Osteoblast (primary cell): ENCODE measurements at regions not wholly inside any gene's neighbourhood (a gene's known extent, or its start where the extent isn't known, plus 50 kb on each side); places are given as distances from the start of the nearest gene placed in this dataset.
A peak's percentile ranks its signal among the peaks of the same experiment; 100 is the strongest.

Experiments
- DNase-seq: peaks from one replicate; pipeline ENCODE4 v3.0.0; 2011; ENCODE audit warnings: low spot score, mixed read lengths; ENCODE audit not compliant: insufficient read length; ENCODE audit errors: missing footprints
- H2AFZ ChIP-seq: 2 replicates; pipeline ENCODE4 v1.6.0; 2011; ENCODE audit warnings: mild to moderate bottlenecking, low read length
- H3K27ac ChIP-seq: 2 replicates; pipeline ENCODE4 v1.5.1; 2011; ENCODE audit warnings: mild to moderate bottlenecking, low read depth, low read length, moderate library complexity
- H3K27me3 ChIP-seq: 2 replicates; pipeline ENCODE4 v1.6.0; 2012; ENCODE audit warnings: mild to moderate bottlenecking, control low read depth, inconsistent platforms, low read length, moderate library complexity; ENCODE audit not compliant: insufficient read depth
- H3K36me3 ChIP-seq: 2 replicates; pipeline ENCODE4 v1.5.1; 2011; ENCODE audit warnings: mild to moderate bottlenecking, low read length, control low read depth, moderate library complexity; ENCODE audit not compliant: insufficient read depth
- H3K4me1 ChIP-seq: 2 replicates; pipeline ENCODE4 v1.5.1; 2011; ENCODE audit warnings: mild to moderate bottlenecking, low read length, control low read depth, moderate library complexity; ENCODE audit not compliant: insufficient read depth
- H3K4me2 ChIP-seq: 2 replicates; pipeline ENCODE4 v1.6.0; 2011; ENCODE audit warnings: mild to moderate bottlenecking, low read length; ENCODE audit not compliant: insufficient read depth
- H3K4me3 ChIP-seq: fragments of 200-600 bp; sonication (generic); 3 replicates; pipeline ENCODE4 v1.5.1; 2012; ENCODE audit warnings: mild to moderate bottlenecking, low read length, inconsistent platforms; ENCODE audit not compliant: insufficient read depth
- H3K79me2 ChIP-seq: 2 replicates; pipeline ENCODE4 v1.6.0; 2012; ENCODE audit warnings: mild to moderate bottlenecking, low read length, control low read depth, inconsistent platforms; ENCODE audit not compliant: insufficient read depth
- H3K9me3 ChIP-seq: 2 replicates; pipeline ENCODE4 v1.5.1; 2011; ENCODE audit warnings: low read depth, low read length, control low read depth
- H4K20me1 ChIP-seq: 2 replicates; pipeline ENCODE4 v1.6.0; 2012; ENCODE audit warnings: mild to moderate bottlenecking, low read length, control low read depth; ENCODE audit not compliant: insufficient read depth
- CTCF ChIP-seq: IDR thresholded peaks from 2 replicates; pipeline ENCODE4 v1.5.1; 2011; ENCODE audit warnings: mild to moderate bottlenecking, low read depth, low read length, moderate library complexity; ENCODE audit errors: extremely low read depth

GRCh38 chr12:46667551-46667950 is 158.2 kb downstream of the SLC38A4 start:
- no peak for TF ChIP-seq CTCF
- no peak for DNase-seq
- no peak overlapping the region for H3K4me2 ChIP-seq

GRCh38 chr12:46664761-46665287 is 161.0 kb downstream of the SLC38A4 start:
- peaks cover 43% of the 10 kb centered on the region for H3K4me1 ChIP-seq
- no peak for DNase-seq
- H3K4me3 ChIP-seq, result no peak overlapping the region
- H4K20me1 ChIP-seq, result no peaks in the 10 kb centered on the region
- no peak for TF ChIP-seq CTCF
- peak overlapping the region; percentile 33 for H3K4me2 ChIP-seq
- H3K27ac ChIP-seq, result peak overlapping the region; percentile 53
- no peaks in the 10 kb centered on the region for H3K36me3 ChIP-seq
- H3K79me2 ChIP-seq, result no peaks in the 10 kb centered on the region
- H3K9me3 ChIP-seq, result no peaks in the 10 kb centered on the region
- H3K27me3 ChIP-seq, result no peaks in the 10 kb centered on the region
- no peak overlapping the region for H2AFZ ChIP-seq

More at GRCh38 chr12:46667551-46667950, 158.2 kb downstream of the SLC38A4 start:
- H3K36me3 ChIP-seq, result no peaks in the 10 kb centered on the region
- H3K4me3 ChIP-seq, result no peak overlapping the region
- H3K4me1 ChIP-seq, result peaks cover 22% of the 10 kb centered on the region
- H3K27ac ChIP-seq, result peak overlapping the region; percentile 2
- H3K27me3 ChIP-seq, result no peaks in the 10 kb centered on the region
- no peaks in the 10 kb centered on the region for H3K9me3 ChIP-seq
- no peaks in the 10 kb centered on the region for H4K20me1 ChIP-seq
- no peak overlapping the region for H2AFZ ChIP-seq
- H3K79me2 ChIP-seq, result no peaks in the 10 kb centered on the region

GRCh38 chr12:46663318-46663717 is 162.5 kb downstream of the SLC38A4 start:
- no peaks in the 10 kb centered on the region for H3K27me3 ChIP-seq
- H3K79me2 ChIP-seq, result no peaks in the 10 kb centered on the region
- no peaks in the 10 kb centered on the region for H4K20me1 ChIP-seq
- peak overlapping the region; percentile 58 for H2AFZ ChIP-seq
- no peak overlapping the region for H3K4me3 ChIP-seq
- no peak overlapping the region for H3K27ac ChIP-seq
- DNase-seq, result no peak
- peaks cover 58% of the 10 kb centered on the region for H3K4me1 ChIP-seq
- no peaks in the 10 kb centered on the region for H3K9me3 ChIP-seq
- no peak overlapping the region for H3K4me2 ChIP-seq
- TF ChIP-seq CTCF, result no peak
- no peaks in the 10 kb centered on the region for H3K36me3 ChIP-seq

- Histone ChIP-seq H3K4me2 (peak overlapping the region; percentile 76), H3K27ac (peak overlapping the region; percentile 72), H3K4me1 (peaks cover 72% of the 10 kb centered on the region), H2AFZ (peak overlapping the region; percentile 9), H4K20me1 (no peaks in the 10 kb centered on the region), H3K27me3 (no peaks in the 10 kb centered on the region), H3K9me3 (no peaks in the 10 kb centered on the region), H3K4me3 (no peak overlapping the region), H3K36me3 (no peaks in the 10 kb centered on the region), H3K79me2 (no peaks in the 10 kb centered on the region)
- peak; percentile 62 for DNase-seq
- peak; percentile 77 for TF ChIP-seq CTCF
Observed at GRCh38 chr12:46661110-46661845, 164.5 kb downstream of the SLC38A4 start.
